Activated CD4-positive, alpha-beta T cell treated with anti-CD3 and anti-CD28 coated beads for 36 hours (primary cell): ENCODE measurements at regions not wholly inside any gene's neighbourhood (a gene's known extent, or its start where the extent isn't known, plus 50 kb on each side); places are given as distances from the start of the nearest gene placed in this dataset.

Source experiments
- ATAC-seq: fragments of 200-7000 bp; cut with Tn5 transposase; one replicate; pipeline ENCODE4 v1.10.0; 2021; ENCODE audit warnings: mild to moderate bottlenecking, moderate library complexity
- CTCF ChIA-PET: fragments of 350-600 bp; sonication (Branson Sonifier 250); formaldehyde crosslinking; loops from one replicate; lab custom pipeline; 2021; ENCODE audit warnings: antibody characterized with exemption; lab: Charles Lee
- POLR2A ChIA-PET: fragments of 350-600 bp; sonication (Branson Sonifier 250); formaldehyde crosslinking; loops from one replicate; lab custom pipeline; 2021; ENCODE audit warnings: antibody characterized with exemption, inconsistent platforms; lab: Charles Lee
- DNase-seq: peaks from one replicate; pipeline ENCODE4 v3.0.0-alpha.2; 2020
- H3K27ac Mint-ChIP-seq: one replicate; pipeline ENCODE4 v1.8.0; 2021; ENCODE audit warnings: mixed read lengths
- H3K27me3 Mint-ChIP-seq: one replicate; pipeline ENCODE4 v1.8.0; 2021; ENCODE audit warnings: mixed read lengths
- H3K36me3 Mint-ChIP-seq: one replicate; pipeline ENCODE4 v1.8.0; 2021; ENCODE audit warnings: low read depth, mixed read lengths
- H3K4me1 Mint-ChIP-seq: one replicate; pipeline ENCODE4 v1.8.0; 2021; ENCODE audit warnings: mixed read lengths
- H3K4me3 Mint-ChIP-seq: one replicate; pipeline ENCODE4 v1.8.0; 2021; ENCODE audit warnings: mild to moderate bottlenecking, moderate library complexity, mixed read lengths
- H3K9me3 Mint-ChIP-seq: one replicate; pipeline ENCODE4 v1.8.0; 2021; ENCODE audit warnings: low read depth, mixed read lengths
- intact Hi-C, 2 experiments: fragments of 100-400 bp; cut with DNase I in 1 of 2; cut with micrococcal nuclease in 1 of 2; formaldehyde crosslinking; loops; one replicate each; pipeline versions ENCODE4 v1.14.2 to v1.15.1; 2022 to 2024; cut with DNase I, micrococcal nuclease

GRCh38 chr1:172821609-172822274, 162.8 kb downstream of the FASLG start:
- CTCF ChIA-PET: interaction anchor here (1.2 kb wide), 1 partner anchor 17 kb away, joined by 5 read pairs; no protein-coding TSS in a partner anchor
- Mint-ChIP-seq H3K9me3 (no peaks in the 10 kb centered on the region), H3K4me1 (peaks cover 26% of the 10 kb centered on the region), H3K4me3 (no peak overlapping the region), H3K27me3 (peaks cover 12% of the 10 kb centered on the region), H3K36me3 (no peaks in the 10 kb centered on the region), H3K27ac (no peak overlapping the region)
- intact Hi-C loops: no loop called here
- DNase-seq (no peak), ATAC-seq (no peak)
- POLR2A ChIA-PET: no interaction called here

- Mint-ChIP-seq H3K9me3 (no peaks in the 10 kb centered on the region), H3K27me3 (peaks cover 9% of the 10 kb centered on the region), H3K27ac (no peak overlapping the region), H3K4me1 (peaks cover 25% of the 10 kb centered on the region), H3K4me3 (no peak overlapping the region), H3K36me3 (no peaks in the 10 kb centered on the region)
- POLR2A ChIA-PET: no interaction called here
- no peak for DNase-seq
- CTCF ChIA-PET: interaction anchor here (1.4 kb wide), 1 partner anchor 16 kb away, joined by 3 read pairs; no protein-coding TSS in a partner anchor
- intact Hi-C loops: no loop called here
- no peak for ATAC-seq
These were observed 164.0 kb downstream of the FASLG start for GRCh38 chr1:172822886-172823285.

- CTCF ChIA-PET: interaction anchor here (1.4 kb wide), 1 partner anchor 15 kb away, joined by 3 read pairs; no protein-coding TSS in a partner anchor
- H3K36me3 Mint-ChIP-seq: no peaks in the 10 kb centered on the region
- intact Hi-C loops: no loop called here
- peaks cover 9% of the 10 kb centered on the region for H3K27me3 Mint-ChIP-seq
- no peaks in the 10 kb centered on the region for H3K9me3 Mint-ChIP-seq
- DNase-seq: no peak
- no peak overlapping the region for H3K27ac Mint-ChIP-seq
- POLR2A ChIA-PET: no interaction called here
- H3K4me3 Mint-ChIP-seq: no peak overlapping the region
- peaks cover 20% of the 10 kb centered on the region for H3K4me1 Mint-ChIP-seq
- ATAC-seq: no peak
These were observed 164.6 kb downstream of the FASLG start for GRCh38 chr1:172823534-172823933.

GRCh38 chr1:172824209-172824608, 165.3 kb downstream of the FASLG start:
- Mint-ChIP-seq H3K27ac (no peak overlapping the region), H3K36me3 (no peaks in the 10 kb centered on the region), H3K27me3 (peaks cover 9% of the 10 kb centered on the region), H3K4me1 (peaks cover 14% of the 10 kb centered on the region), H3K9me3 (no peaks in the 10 kb centered on the region), H3K4me3 (no peak overlapping the region)
- ATAC-seq: no peak
- intact Hi-C loops: no loop called here
- POLR2A ChIA-PET: no interaction called here
- DNase-seq: no peak
- CTCF ChIA-PET: no interaction called here

- CTCF ChIA-PET: interaction anchor here (0.8 to 4.1 kb wide), 16 partner anchors 9 to 1184 kb away, joined by 3 to 26 read pairs (median 4); partner anchors contain the start of gene TNFSF18
- POLR2A ChIA-PET: interaction anchor here (0.6 to 0.7 kb wide), 2 partner anchors 115 to 375 kb away, joined by 3 to 4 read pairs; no protein-coding TSS in a partner anchor
- ATAC-seq: peak; percentile 30
- H3K27me3 Mint-ChIP-seq: peaks cover 14% of the 10 kb centered on the region
- no peaks in the 10 kb centered on the region for H3K36me3 Mint-ChIP-seq
- H3K27ac Mint-ChIP-seq: no peak overlapping the region
- DNase-seq: no peak
- no peak overlapping the region for H3K4me3 Mint-ChIP-seq
- no peaks in the 10 kb centered on the region for H3K9me3 Mint-ChIP-seq
- no peaks in the 10 kb centered on the region for H3K4me1 Mint-ChIP-seq
- intact Hi-C loops: loop anchor here in 1 of 2 experiments (2.0 kb wide), 1 partner anchor 377 kb away; no protein-coding TSS in a partner anchor
These were observed 167.3 kb downstream of the FASLG start for GRCh38 chr1:172826096-172826741.

GRCh38 chr1:172827301-172827700, 168.4 kb downstream of the FASLG start:
- no peak overlapping the region for H3K27ac Mint-ChIP-seq
- no peaks in the 10 kb centered on the region for H3K36me3 Mint-ChIP-seq
- H3K4me1 Mint-ChIP-seq: no peaks in the 10 kb centered on the region
- H3K4me3 Mint-ChIP-seq: no peak overlapping the region
- ATAC-seq (no peak), DNase-seq (no peak)
- H3K9me3 Mint-ChIP-seq: no peaks in the 10 kb centered on the region
- CTCF ChIA-PET: interaction anchor here (0.7 to 4.1 kb wide), 5 partner anchors 49 to 376 kb away, joined by 3 to 26 read pairs (median 5); no protein-coding TSS in a partner anchor
- POLR2A ChIA-PET: interaction anchor here (0.7 kb wide), 1 partner anchor 8 kb away, joined by 4 read pairs; no protein-coding TSS in a partner anchor
- intact Hi-C loops: loop anchor here in 1 of 2 experiments (2.0 kb wide), 1 partner anchor 376 kb away; no protein-coding TSS in a partner anchor
- H3K27me3 Mint-ChIP-seq: peaks cover 17% of the 10 kb centered on the region

GRCh38 chr1:172827841-172828240, 168.9 kb downstream of the FASLG start:
- Mint-ChIP-seq H3K27me3 (peaks cover 17% of the 10 kb centered on the region), H3K27ac (no peak overlapping the region), H3K4me3 (no peak overlapping the region), H3K36me3 (no peaks in the 10 kb centered on the region), H3K9me3 (no peaks in the 10 kb centered on the region), H3K4me1 (no peaks in the 10 kb centered on the region)
- ChIA-PET CTCF (interaction anchor here (0.7 to 4.1 kb wide), 4 partner anchors 67 to 375 kb away, joined by 3 to 26 read pairs (median 4); no protein-coding TSS in a partner anchor), POLR2A (interaction anchor here (0.7 kb wide), 1 partner anchor 9 kb away, joined by 4 read pairs; no protein-coding TSS in a partner anchor)
- intact Hi-C loops: loop anchor here in 1 of 2 experiments (2.0 kb wide), 1 partner anchor 375 kb away; no protein-coding TSS in a partner anchor
- DNase-seq (no peak), ATAC-seq (no peak)

DNA sequence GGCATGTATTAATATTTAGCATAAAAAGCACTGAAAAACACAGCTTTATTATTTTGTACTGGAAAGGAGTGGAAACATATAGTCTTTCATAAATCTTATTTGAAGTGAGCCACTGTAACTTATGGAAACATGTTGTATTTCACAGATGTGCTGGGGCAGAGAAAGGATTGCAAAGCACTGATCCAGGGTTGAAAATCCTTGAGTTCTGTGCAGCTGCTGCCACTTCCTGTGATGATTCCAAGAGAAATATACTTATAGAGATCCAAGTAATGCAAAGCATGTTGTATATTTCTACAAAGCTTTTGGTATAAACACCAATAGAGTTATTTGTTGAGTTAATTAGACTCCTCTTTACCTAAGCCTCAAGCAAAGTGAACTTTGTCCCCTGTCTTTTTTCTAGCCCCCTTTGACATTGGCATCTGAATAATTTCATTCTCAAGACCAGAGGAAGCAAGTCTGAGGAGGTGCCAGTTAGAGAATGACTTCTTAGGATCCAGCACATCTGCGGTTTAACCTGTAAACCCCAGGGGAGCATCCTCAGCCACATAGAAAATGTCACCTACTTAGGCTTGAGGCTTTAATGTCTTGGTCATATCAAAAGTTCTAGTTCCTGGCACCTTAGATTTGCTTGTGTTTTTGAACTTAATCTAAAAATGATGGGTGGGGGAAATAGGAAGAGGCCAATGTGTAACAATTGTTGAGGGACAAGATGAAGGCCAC, 173.3 kb downstream of the FASLG start:
- intact Hi-C loops: no loop called here
- no peaks in the 10 kb centered on the region for H3K9me3 Mint-ChIP-seq

GRCh38 chr1:172833954-172834353, 175.1 kb downstream of the FASLG start:
- H3K27me3 Mint-ChIP-seq: peaks cover 44% of the 10 kb centered on the region
- intact Hi-C loops: no loop called here
- peaks cover 19% of the 10 kb centered on the region for H3K4me1 Mint-ChIP-seq
- CTCF ChIA-PET: interaction anchor here (2.3 kb wide), 1 partner anchor 89 kb away, joined by 9 read pairs; no protein-coding TSS in a partner anchor
- no peaks in the 10 kb centered on the region for H3K36me3 Mint-ChIP-seq
- no peak overlapping the region for H3K27ac Mint-ChIP-seq
- H3K9me3 Mint-ChIP-seq: no peaks in the 10 kb centered on the region
- no peak for DNase-seq
- no peak overlapping the region for H3K4me3 Mint-ChIP-seq
- no peak for ATAC-seq
- POLR2A ChIA-PET: no interaction called here

More for the DNA sequence above, 173.3 kb downstream of the FASLG start:
- H3K4me3 Mint-ChIP-seq: no peak overlapping the region
- DNase-seq (no peak), ATAC-seq (peak; percentile 39)
- peaks cover 3% of the 10 kb centered on the region for H3K4me1 Mint-ChIP-seq
- H3K36me3 Mint-ChIP-seq: no peaks in the 10 kb centered on the region
- H3K27ac Mint-ChIP-seq: no peak overlapping the region
- ChIA-PET CTCF (no interaction called here), POLR2A (no interaction called here)
- H3K27me3 Mint-ChIP-seq: peaks cover 44% of the 10 kb centered on the region

- DNase-seq: no peak
- Mint-ChIP-seq H3K9me3 (no peaks in the 10 kb centered on the region), H3K27ac (no peak overlapping the region), H3K27me3 (peaks cover 44% of the 10 kb centered on the region), H3K4me1 (peaks cover 23% of the 10 kb centered on the region), H3K4me3 (no peak overlapping the region), H3K36me3 (no peaks in the 10 kb centered on the region)
- CTCF ChIA-PET: interaction anchor here (1.4 to 2.3 kb wide), 4 partner anchors 9 to 110 kb away, joined by 3 to 9 read pairs (median 4); no protein-coding TSS in a partner anchor
- POLR2A ChIA-PET: no interaction called here
- no peak for ATAC-seq
- intact Hi-C loops: loop anchor here (5.0 kb wide), 2 partner anchors 373 to 463 kb away; partner anchors contain the start of gene TNFSF4 (in 1 of the 2)
These were observed 175.7 kb downstream of the FASLG start for GRCh38 chr1:172834609-172835008.
